Chondrocyte (in vitro differentiated cells): ENCODE measurements at regions not wholly inside any gene's neighbourhood (a gene's known extent, or its start where the extent isn't known, plus 50 kb on each side); places are given as distances from the start of the nearest gene placed in this dataset.
A peak's percentile ranks its signal among the peaks of the same experiment; 100 is the strongest.
"Not testable (repeated sequence)": the region's sequence is repeated elsewhere in the genome, so short reads cannot be mapped to it uniquely, and the experiment has no call there.

ENCODE experiments used
- DNase-seq: peaks from one replicate; pipeline ENCODE4 v3.0.0; 2021; ENCODE audit warnings: mixed read lengths, low spot score
- H3K27ac Mint-ChIP-seq: one replicate; pipeline ENCODE4 v1.8.0; 2021; ENCODE audit warnings: mild to moderate bottlenecking, moderate library complexity, mixed read lengths; ENCODE audit not compliant: unreplicated experiment
- H3K27me3 Mint-ChIP-seq: 2 replicates; pipeline ENCODE4 v1.8.0; 2021; ENCODE audit warnings: low read depth, mixed read lengths
- H3K36me3 Mint-ChIP-seq: 2 replicates; pipeline ENCODE4 v1.8.0; 2021; ENCODE audit warnings: low read depth, mixed read lengths
- H3K4me1 Mint-ChIP-seq: 2 replicates; pipeline ENCODE4 v1.8.0; 2021; ENCODE audit warnings: low read depth, mild to moderate bottlenecking, mixed read lengths
- H3K4me3 Mint-ChIP-seq: one replicate; pipeline ENCODE4 v1.8.0; 2021; ENCODE audit warnings: mild to moderate bottlenecking, moderate library complexity, mixed read lengths; ENCODE audit not compliant: unreplicated experiment
- H3K9me3 Mint-ChIP-seq: 2 replicates; pipeline ENCODE4 v1.8.0; 2021; ENCODE audit warnings: low read depth, mixed read lengths
- CTCF ChIP-seq: fragments of 200-600 bp; sonication (generic); IDR thresholded peaks from 2 replicates; pipeline ENCODE4 v1.5.0; 2021; ENCODE audit warnings: antibody characterized with exemption, mild to moderate bottlenecking, moderate library complexity

DNA sequence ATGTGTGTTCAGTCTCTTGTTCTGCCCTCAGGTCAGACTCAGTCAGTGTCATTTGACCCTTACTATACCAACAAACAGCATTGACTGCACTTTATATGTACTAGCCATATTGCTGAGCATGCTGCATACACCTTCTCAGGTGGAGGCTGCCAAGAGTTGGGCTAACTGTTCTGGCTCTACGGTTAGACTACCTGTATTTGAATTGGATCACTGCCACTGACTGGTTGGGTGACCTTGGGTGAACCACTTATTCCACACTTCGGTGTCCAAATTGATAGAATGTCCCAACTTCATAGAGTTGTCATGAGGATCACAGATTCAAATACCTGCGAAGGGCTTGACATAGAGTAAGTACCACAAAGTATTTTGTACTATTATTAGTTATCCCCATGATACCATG, 91.2 kb upstream of the GPR50 start:
- Mint-ChIP-seq H3K36me3 (no peaks in the 10 kb centered on the region), H3K27me3 (peaks cover 6% of the 10 kb centered on the region), H3K27ac (no peak overlapping the region), H3K4me3 (no peak overlapping the region), H3K9me3 (no peaks in the 10 kb centered on the region), H3K4me1 (peaks cover 2% of the 10 kb centered on the region)
- no peak for TF ChIP-seq CTCF
- no peak for DNase-seq

GRCh38 chrX:151088221-151088620, 88.2 kb upstream of the GPR50 start:
- Mint-ChIP-seq H3K4me3 (no peak overlapping the region), H3K36me3 (no peaks in the 10 kb centered on the region)

GRCh38 chrX:151099001-151099400, 77.4 kb upstream of the GPR50 start:
- TF ChIP-seq CTCF, result no peak
- H3K27me3 Mint-ChIP-seq, result peaks cover 6% of the 10 kb centered on the region
- no peaks in the 10 kb centered on the region for H3K4me1 Mint-ChIP-seq
- no peak for DNase-seq
- H3K4me3 Mint-ChIP-seq, result no peak overlapping the region
- peaks cover 6% of the 10 kb centered on the region for H3K9me3 Mint-ChIP-seq
- no peaks in the 10 kb centered on the region for H3K36me3 Mint-ChIP-seq
- peak overlapping the region; percentile 32 for H3K27ac Mint-ChIP-seq

More at GRCh38 chrX:151088221-151088620, 88.2 kb upstream of the GPR50 start:
- Mint-ChIP-seq H3K27me3 (peaks cover 6% of the 10 kb centered on the region), H3K4me1 (no peaks in the 10 kb centered on the region), H3K27ac (no peak overlapping the region), H3K9me3 (no peaks in the 10 kb centered on the region)
- no peak for DNase-seq
- TF ChIP-seq CTCF, result no peak

- H3K27ac Mint-ChIP-seq, result no peak overlapping the region
- DNase-seq, result no peak
- peaks cover 6% of the 10 kb centered on the region for H3K27me3 Mint-ChIP-seq
- peaks cover 6% of the 10 kb centered on the region for H3K9me3 Mint-ChIP-seq
- no peaks in the 10 kb centered on the region for H3K4me1 Mint-ChIP-seq
- no peak for TF ChIP-seq CTCF
- no peak overlapping the region for H3K4me3 Mint-ChIP-seq
- no peaks in the 10 kb centered on the region for H3K36me3 Mint-ChIP-seq
Measured at GRCh38 chrX:151100799-151101198, 75.6 kb upstream of the GPR50 start.

- DNase-seq, H3K4me1 Mint-ChIP-seq, H3K27me3 Mint-ChIP-seq, H3K27ac Mint-ChIP-seq, H3K4me3 Mint-ChIP-seq, H3K36me3 Mint-ChIP-seq: not testable (repeated sequence)
- H3K9me3 Mint-ChIP-seq, result peaks cover 16% of the 10 kb centered on the region
Measured at GRCh38 chrX:151113200-151113599, 63.2 kb upstream of the GPR50 start.
